HG03175 (cell line): ENCODE measurements at regions not wholly inside any gene's neighbourhood (a gene's known extent, or its start where the extent isn't known, plus 50 kb on each side); places are given as distances from the start of the nearest gene placed in this dataset.
"Not testable (repeated sequence)": the region's sequence is repeated elsewhere in the genome, so short reads cannot be mapped to it uniquely, and the experiment has no call there.

ENCODE experiments used
- ATAC-seq: cut with Tn5 transposase; IDR thresholded peaks from one replicate; pipeline ENCODE4 v1.9.1; 2021; ENCODE audit warnings: mild to moderate bottlenecking, moderate library complexity; ENCODE audit not compliant: unreplicated experiment

DNA sequence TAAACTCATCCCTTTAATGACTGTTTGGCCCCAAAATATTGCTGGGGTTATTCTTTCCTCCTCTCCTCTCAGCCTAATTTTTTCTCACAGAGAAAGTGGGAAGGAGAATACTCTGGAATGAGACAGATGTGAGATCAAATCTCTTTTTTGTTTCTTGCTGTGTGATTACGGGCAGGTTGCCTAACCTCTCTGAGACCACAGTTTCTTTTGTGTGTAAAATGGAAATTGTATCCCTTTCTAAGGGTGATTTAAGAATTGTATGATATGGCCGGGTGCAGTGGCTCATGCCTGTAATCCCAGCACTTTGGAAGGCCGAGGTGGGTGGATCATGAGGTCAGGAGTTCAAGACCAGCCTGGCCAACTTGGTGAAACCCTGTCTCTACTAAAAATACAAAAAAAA lies 111.5 kb upstream of the MRPS22 start:
- not testable (repeated sequence) for ATAC-seq

GRCh38 chr3:139234491-139234890 lies 109.3 kb upstream of the MRPS22 start:
- no peak for ATAC-seq

- no peak for ATAC-seq
Measured at GRCh38 chr3:139235192-139235591, 108.6 kb upstream of the MRPS22 start.

GRCh38 chr3:139236336-139236735 lies 107.5 kb upstream of the MRPS22 start:
- ATAC-seq = no peak

GRCh38 chr3:139238281-139239030 lies 105.4 kb upstream of the MRPS22 start:
- no peak for ATAC-seq

DNA sequence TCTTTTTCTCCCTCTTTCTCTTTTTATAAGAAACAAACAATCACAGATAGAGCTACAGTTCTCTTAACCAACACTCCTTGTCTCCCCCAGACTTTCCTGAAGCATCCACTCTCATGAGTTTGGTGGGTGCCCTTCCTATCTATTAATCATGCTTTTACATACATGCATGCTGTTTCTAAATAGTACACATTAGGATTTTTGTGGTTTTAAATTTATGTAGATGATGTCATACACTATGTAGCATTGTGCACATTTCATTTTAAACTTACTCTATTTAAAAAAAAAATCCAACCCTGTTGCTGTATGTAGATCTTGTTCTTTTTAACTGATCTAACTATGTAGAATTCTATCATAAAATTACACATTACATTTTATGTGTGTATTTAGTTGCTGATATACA lies 104.3 kb upstream of the MRPS22 start:
- ATAC-seq = no peak

- ATAC-seq = no peak
Measured at GRCh38 chr3:139241783-139242182, 102.0 kb upstream of the MRPS22 start.

DNA sequence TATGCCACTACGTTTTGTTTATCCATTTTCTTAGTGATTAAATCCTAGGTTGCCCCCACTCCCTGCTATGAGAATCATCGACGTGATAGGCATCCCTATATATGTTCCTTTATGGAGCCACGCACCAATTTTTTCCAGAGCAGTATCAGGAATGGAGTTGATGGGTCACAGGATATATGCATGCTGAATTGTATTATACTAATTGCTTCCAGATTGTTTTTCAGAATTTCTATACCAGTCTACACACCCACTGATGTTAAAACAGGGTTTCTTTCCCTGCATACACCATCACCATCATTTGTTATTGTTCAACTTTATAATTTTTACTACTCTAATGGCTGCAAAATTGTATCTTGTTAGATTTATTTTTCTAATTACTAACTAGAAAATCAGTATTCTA lies 100.1 kb upstream of the MRPS22 start:
- ATAC-seq = no peak

DNA sequence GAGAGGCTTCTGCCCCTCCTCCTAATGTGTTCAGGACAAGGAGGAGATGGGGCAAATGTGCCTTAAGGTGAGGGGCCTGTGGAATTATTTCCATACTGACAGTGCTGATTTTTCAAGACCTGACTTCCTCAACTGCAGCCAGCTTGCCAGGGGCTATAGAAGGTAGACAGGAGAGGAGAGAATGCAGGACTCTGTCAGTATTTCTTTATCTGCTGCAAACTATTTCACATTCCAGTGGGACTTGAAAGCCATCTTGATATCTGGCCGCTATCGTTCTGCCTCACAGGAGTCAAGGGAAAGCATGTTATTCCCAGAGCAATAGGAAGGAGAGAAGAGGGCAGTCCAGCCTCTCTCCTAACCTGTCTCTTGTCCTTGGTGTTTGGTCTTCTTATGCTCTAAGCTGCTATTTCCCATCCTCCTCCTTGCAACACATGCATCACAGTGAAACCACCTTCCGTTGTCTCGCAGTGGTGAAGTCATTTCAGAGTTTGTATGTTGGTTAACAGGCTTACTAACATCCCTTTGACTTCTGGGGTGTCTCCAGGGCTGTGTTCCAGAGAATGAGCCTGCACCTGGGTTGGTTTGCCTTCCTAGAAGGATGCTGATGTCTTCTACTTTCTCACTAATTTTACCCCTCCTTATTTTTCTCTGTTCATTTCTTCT lies 95.1 kb upstream of the MRPS22 start:
- no peak for ATAC-seq

GRCh38 chr3:139251529-139251928 lies 92.3 kb upstream of the MRPS22 start:
- no peak for ATAC-seq

DNA sequence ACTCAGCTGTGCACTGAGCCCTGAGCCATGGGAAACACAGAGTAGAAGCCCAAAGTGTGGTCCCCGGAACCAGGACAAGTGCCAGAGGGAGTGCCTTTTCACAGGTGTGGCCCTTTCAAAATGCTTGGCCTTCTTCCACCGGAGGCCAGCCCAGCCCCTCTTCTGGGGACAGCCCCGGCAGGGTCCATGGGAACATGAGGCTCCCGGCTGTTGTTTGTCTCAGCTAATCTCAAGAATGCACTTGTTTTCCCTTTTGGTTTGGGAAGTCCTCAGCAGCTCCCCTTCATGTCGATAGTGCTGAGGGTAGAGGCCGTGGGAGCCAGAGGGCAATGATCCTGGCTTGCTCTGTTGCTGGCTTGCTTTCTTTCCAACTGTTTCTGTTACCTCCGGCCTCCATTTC lies 91.1 kb upstream of the MRPS22 start:
- ATAC-seq = no peak

GRCh38 chr3:139258276-139258675 lies 85.5 kb upstream of the MRPS22 start:
- no peak for ATAC-seq

DNA sequence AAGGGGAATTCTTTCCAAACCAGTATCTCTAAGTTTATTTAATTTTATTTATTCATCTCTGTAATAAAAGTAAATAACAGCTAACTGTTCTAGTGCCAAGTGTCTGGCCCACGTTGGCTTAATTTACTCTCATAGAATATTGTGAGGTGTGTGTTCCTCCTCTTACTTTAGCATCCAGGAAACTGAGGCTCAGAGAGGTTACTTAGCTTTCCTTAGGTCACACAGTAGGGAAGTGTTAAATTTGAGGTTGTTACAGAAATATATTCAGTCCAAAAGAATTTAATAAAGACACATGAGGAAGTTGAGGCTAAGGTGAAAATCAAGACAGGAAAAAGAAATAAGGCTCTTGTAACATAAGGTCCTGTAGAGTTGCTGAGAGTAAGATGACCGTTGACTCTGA lies 84.4 kb upstream of the MRPS22 start:
- ATAC-seq = no peak

DNA sequence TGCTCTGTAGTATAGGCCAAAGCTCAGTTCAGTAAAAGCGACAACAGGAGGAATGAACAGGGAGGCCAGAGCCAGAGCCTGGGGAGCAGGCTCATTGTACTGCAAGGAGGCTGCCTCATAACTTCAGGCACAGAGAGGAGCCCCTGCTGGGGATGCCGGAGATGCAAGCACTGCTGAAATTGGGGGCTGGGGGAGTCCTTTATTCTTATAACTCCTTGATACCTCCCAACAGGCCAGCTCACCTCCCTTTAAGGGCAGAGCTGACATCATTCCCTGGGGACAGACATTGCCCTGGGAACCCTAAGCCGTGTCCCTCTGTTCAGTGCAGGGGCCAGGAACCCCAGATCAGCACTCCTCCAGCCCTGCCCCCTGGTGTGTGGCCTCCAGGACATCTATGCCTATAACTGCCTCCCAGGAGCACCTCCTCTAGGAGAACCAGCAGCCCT lies 83.8 kb upstream of the MRPS22 start:
- no peak for ATAC-seq

DNA sequence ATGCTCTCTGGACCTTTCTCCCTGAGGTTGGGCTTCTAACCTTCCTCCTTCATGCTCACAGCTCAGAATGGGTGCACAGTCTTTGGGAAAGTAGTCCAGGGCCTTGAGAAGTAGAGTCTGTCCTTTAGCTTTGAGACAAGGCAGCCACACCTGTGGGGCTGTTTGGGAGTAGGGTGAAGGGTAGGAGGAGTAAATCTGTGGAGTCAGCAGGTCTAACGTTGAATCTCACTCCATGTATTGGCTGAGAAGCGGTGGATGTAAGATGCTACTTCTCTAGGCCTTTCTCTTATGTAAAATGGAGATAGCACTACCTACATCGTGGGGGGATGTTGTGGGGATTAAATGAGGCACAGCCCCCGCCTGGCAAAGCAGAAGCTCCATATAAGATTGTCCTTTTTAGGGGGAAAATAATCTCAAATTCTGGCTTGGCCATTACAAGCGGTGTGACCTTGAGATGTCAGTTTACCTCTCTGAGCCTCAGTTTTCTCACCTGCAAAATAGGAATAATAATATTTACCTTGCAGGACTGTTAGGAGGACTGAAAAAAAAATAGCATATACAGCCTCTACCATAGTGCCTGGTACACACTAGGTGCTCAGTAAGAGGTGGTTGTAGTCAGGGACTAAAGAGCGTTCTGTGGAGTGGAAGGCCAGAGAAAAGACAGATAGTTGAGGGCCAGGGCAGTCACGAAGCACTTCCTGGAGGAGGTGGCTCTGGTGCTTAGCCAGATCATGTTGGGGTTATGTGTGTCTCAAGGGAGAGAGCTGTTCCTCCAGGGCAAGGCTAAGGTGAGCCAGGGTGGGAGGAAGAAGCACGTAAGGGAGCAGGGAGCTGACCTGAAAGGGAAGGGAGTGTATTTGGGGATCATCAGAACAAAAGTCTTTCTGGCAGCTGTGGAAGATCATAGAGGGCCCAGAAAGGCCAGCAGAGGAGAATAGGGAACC lies 82.8 kb upstream of the MRPS22 start:
- ATAC-seq = no peak

DNA sequence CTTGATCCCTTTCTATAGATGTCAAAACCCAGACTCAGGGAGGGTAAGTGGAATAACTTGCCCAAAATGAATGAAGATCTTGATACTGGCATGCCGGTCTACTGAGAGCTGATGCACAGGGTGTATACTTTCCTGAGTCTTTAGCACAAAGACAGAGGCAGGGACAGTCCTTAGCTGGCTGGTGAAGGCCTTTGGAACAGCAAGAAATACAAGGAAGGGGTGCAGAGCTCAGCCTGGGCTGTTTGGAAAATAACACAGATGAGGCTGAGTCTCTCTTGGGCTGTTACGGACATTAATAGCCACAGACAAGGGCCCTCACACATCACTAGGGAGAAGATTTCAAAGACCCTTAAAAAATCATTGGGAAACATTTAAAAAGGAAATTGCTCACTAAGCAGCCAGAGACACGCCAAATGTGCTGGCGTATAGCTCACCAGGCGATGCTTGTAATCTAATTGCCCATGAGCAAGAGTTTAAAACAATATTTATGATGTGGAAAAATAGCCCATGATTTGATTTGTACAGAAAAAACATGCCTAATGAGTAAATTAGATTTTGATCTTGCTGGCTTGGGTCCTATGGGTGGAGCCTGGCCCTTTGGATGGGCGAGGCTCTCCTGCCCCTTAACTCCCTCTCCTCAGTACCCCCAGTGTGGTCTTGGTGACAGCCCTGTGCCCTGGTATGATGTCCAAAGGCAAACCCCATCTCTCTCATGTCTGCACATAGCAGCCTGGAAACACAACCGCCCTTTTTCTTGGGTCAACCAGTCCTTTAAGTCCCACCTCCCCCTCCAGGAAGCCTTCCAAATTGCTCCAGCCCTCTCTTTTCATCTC lies 81.8 kb upstream of the MRPS22 start:
- ATAC-seq = no peak

DNA sequence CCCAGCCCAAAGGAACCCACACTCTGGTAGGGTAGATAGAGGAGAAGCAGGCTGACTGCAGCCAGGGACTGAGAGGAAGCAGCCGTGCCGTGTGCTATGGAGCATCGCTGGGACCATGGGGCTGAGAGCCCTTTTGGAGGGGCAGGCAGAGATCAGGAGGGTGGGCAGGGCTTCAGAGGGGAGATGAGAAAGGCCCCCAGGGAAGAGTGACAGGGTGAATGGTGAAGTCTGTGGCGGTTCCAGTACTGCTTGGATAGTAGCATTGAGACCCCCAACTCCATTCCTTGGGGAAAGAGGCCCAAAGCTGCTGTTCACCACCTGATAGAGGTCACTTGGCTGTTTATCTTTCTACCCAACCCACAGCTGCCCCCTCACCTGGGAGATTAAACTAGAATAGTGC lies 80.0 kb upstream of the MRPS22 start:
- no peak for ATAC-seq

DNA sequence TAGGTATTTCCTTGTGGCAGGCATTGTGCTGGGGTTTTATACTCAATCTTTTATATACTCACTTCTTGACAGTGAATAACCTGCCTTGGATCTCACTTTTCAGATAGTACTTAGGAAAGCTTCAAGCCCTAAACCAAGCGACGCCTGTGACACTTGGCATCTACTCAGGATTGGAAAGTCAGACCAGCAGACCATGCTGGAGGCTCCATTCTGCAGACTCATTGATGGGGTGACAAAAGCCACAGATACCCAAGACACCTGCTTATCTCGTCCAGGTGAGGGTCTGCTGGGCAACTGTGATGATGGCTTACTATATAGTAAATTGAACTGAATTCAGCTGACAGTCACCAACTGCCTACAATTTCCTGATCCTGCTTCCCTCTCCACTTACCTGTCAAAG lies 79.4 kb upstream of the MRPS22 start:
- ATAC-seq = no peak

- no peak for ATAC-seq
Measured at GRCh38 chr3:139265131-139266016, 78.4 kb upstream of the MRPS22 start.
